Kidney tubule cell (primary cell): ENCODE measurements at regions not wholly inside any gene's neighbourhood (a gene's known extent, or its start where the extent isn't known, plus 50 kb on each side); places are given as distances from the start of the nearest gene placed in this dataset.

Source experiments
- DNase-seq: peaks from one replicate; pipeline ENCODE4 v3.0.0-alpha.2; 2018; ENCODE audit warnings: low spot score

DNA sequence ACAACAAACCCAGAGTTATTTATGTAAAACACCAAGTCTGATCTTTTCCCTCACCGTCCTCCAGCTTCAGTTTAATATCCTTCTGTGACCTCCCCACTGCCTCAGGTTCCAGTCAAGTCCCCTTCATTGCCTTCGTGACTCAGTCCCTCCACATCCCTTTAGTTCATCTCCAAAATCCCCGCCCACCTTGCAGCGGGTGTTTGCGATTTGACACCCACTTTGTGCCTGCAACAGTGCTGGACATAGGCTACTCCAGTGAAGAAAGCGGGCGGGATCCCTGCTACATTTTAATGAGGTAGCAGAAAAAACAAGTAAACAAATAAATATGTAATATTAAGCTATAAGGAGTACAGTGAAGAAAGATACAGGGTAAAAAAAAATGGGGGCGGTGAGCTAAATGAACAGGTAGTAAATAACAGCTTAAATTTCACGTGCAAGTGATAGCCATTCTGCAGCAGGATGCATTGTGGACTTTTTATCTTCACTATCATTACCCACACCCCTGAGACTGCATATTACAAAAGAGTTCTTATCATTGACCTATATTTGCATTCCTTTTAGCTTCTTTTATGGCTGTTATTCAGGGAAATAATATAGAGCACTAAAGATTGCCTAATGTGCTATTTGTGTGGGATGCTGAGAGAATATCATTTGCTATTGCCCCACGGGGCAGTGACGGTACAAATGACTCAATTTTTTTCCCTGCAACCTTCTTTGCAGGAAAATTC is 222.8 kb upstream of the NUDT4 start:
- no peak for DNase-seq

DNA sequence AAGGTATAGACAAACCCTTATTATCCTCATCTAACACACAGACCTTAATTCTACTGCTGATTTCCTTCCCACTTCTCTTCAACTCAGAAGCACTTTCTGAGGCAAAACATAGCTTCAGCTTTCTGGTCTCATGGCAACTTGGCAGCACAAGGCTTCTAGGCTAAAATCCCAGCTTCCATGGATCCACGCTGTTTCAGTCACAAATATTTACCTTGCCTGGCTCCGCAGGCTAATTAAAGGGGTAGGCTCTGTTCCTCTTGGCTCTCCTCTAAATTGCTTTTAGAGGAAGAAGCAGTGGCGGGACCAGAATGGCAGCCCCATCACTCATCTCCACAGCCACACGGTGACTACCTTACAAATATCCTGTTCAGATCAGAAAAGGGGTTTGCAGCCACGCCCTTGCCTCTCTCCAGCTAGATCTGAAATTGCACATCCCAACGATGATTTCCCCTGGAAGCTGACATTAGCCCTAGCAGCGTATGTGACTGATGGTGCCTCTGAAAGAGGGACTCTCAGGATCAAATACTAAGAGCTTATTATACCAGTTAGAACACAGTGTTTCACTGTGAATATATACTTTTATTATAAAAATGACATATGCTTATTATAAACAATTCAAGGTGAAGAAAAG is 221.5 kb upstream of the NUDT4 start:
- no peak for DNase-seq

DNA sequence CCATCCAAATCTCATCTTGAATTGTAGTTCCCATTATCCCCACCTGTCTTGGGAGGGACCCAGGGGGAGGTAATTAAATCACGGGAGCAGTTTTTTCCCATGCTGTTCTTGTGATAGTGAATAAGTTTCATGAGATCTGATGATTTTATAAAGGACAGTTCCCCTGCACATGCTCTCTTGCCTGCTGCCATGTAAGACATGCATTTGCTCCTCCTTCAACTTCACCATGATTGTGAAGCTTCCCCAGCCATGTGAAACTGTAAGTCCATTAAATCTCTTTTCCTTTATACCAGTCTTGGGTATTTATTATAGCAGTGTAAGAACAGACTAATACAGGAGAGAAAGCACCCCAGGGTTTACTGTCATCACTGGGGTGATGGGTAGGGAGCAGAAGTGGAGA is 220.4 kb upstream of the NUDT4 start:
- DNase-seq, result no peak

DNA sequence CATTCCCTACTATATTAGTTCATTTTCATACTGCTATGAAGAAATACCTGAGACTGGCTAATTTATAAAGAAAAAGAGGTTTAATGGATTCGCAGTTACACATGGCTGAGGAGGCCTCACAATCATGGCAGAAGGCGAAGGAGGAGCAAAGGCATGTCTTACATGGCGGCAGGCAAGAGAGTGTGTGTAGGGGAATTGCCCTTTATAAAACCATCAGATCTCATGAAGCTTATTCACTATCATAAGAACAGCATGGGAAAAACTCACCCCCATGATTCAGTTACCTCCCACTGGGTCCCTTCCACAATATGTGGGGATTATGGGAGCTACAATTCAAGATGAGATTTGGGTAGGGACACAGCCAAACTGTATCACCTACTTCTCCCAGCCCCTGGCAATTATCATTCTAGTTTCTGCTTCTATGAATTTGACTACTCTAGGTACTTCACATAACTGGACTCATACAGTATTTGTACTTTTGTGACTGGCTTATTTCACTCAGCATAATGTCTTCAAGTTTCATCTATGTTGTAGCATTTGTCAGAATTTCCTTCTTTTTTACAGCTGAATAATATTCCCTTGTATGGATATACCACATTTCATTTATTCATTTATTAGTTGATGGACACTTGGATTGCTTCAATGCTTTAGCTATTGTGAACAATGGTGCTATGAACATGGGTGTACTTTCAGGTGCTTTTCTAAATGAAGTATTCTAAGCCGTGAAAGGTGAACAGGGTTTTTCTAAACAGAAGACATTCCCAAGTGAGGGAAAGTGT is 219.5 kb upstream of the NUDT4 start:
- DNase-seq, result no peak

DNA sequence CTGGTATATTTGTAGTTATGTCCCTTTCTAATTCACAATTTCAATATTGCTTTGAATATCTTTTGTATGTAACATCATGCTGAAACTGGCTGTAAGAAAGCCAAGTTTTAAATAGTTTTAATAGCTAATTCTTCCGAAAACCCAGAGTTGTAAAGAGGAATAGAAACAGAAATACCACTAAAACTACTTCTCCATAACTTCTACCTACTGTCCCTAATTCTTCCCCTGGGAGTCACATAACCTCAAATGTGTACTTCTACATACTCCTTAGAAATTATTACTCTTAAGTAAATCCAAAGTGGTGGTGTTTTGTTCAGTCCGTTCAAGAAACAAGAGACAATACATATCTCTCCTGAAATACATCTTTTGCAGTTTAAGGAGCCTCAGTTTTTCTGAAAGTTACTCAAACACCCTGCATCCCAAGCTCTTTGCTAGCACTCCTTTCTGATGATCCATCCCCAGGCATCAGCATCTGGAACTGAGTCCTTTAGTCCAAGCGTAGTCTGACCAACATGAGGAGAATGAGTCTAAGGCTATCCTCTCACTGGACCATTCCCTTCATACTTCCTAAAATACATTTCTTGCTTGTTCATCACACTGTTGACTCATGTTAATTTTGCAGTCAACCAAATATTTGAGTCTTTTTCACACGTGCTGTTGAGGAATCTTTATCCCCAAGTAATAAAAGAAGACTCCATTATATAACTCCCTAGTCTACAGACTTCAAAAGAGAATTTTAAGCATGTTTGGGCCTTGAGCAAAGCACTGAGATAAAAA is 214.3 kb upstream of the NUDT4 start:
- peak; percentile 34 for DNase-seq

DNA sequence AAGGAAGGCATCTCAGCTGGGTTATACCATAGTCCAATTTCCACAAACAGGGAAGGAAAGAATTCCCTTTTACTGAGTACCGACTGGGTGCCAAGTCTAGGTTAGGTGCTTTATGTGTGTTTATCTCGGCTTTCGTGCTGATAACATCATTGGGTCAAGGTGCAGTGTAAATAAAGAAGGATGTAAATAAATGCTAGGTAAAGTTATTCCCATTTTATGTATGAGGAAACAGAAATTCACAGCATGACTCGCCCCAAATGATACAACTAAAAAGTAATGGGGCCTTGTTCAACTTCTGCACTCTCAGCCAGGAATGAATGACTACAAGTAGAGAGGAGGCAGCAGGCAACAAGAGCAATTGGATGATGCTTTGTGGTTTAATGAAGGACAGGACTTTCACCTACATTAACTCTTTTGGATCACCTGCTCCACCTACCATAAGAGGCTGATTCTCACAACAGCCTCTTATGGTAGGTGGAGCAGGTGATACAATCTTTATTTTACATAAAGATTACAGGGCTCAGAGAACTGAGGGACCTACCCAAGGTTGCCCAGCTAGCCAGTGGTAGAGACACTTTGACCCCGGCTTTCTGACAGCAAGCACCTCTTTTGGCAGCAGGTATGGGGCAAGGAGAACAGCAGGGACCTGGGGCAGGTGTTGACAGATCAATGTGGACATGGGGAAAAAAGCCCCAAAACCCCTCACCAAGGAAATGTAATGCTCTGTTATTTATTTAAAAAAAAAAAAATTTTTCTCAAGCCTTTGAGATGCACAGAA is 213.4 kb upstream of the NUDT4 start:
- peak; percentile 41 for DNase-seq

DNA sequence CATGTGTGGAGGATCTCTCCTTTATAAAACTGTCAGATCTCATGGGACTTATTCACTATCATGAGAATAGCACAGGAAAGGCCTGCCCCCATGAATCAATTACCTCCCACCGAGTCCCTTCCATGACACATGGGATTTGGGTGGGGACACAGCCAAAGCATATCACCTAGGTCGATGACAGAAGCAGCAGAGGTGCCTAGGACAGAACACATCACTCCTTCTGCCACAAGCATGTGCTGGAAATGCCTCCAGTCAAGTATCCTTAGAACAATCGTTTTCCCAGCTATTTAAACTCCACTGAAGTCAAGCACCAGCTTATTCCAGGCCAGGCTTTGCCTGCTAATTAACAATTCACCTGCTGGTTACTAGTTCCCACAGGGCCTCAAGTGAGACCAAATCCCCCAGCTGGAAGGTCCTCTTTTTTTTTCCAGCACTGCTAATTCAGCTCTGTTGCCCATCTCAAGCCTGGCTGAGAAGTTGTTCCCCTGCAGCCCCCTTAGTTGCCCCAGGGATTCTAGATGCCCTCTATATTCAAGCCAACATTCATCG is 212.3 kb upstream of the NUDT4 start:
- no peak for DNase-seq

DNA sequence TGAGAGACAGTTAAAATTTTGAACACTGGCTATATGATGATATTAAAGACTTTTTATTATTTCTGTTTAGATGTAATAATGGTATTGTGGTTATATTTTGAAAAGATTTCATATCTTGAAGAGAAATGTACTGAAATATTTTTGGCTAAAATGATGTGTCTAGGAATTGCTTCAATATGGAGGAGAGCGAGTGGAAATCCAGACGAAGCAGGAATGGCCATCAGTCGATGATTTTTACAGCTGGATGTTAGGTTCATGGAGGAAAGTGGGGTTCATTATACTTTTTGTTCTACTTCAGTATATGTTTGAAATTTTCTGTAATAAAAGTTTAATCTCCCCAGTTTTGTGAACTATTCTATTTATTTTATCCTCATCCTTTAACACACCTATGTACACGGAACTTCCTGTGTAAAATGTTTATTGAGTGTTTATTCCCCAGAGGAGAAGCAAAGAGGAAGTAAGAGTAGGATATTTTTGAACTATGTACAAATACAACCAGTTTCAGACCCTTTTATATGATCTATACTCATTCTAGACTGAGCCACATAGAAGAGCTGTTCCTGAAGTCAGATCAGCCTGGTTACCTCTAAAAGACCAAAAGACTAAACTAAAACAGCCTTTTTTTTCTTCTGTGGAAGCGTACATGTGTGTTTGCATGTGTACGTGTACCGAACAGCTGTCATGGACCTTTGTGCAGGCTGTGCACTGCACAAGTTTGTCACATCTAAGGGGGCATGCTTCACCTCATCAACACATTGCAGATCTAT is 211.0 kb upstream of the NUDT4 start:
- no peak for DNase-seq

DNA sequence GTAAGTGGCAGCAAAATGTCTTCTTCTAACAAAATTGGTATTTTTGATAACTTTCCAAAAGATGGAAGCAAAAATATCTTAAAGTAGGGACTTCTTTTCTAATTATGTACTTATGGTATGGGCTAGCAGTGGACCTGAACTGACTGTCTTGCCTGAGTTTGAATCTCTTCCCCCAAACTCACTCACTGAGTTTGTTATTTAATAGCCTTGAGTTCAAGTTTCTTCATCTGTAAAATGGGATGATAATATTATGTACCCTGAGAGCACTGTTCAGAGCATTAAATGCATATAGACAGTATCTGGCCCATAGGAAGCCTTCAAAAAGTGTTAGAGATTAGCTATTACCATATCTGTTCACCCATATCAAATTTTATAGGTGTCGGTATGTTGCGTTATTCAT is 210.4 kb upstream of the NUDT4 start:
- DNase-seq, result no peak

DNA sequence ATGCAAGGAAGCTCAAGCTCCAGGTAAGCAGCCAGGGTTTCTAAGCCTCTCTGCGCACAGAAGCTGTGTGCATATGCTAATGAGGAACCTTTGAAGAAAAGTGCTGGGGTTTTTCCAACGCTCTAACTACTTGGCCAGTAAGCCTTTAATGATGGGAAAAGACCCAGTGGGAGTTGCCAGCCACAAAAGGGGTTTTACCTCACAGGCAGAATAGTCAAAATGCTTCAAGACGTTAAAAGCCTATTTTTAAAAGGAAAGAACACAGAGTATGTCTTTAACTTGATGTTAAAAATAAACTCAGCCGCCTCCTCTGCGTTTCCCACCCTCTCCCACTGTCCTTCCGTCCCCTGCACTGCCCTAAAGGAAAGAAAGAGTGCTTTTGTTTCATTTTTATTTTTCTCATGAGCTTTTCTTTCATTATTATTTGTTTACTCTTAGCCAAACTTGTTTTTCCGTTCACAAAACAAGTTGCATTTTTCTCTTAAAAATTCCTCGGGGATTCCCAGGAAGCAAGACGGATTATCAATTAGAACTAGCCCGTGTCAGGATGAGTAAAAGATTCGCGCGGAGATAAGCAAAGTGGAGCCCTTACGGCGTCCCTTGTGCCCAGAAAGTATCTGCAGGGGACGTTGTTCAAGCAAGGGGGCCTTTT is 209.8 kb upstream of the NUDT4 start:
- DNase-seq, result peak; percentile 25

DNA sequence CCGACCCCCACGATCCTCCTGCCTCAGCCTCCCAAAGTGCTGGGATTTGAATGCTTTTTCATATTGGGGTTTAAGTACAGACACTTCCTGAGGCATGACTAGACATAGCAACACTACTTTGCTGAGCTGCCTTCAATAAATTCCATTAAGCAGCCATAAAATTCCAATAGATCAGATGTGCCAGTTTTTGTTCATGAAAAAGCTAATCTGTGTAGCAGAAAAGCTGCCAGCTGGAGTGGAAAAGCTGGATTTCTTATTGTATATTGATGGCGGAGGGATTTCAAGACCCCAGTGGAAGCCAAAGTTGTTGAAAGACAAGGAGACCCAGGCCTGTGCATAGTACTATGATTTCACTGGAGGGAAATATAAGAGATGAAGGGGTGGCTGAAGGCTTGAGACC is 209.0 kb upstream of the NUDT4 start:
- no peak for DNase-seq

DNA sequence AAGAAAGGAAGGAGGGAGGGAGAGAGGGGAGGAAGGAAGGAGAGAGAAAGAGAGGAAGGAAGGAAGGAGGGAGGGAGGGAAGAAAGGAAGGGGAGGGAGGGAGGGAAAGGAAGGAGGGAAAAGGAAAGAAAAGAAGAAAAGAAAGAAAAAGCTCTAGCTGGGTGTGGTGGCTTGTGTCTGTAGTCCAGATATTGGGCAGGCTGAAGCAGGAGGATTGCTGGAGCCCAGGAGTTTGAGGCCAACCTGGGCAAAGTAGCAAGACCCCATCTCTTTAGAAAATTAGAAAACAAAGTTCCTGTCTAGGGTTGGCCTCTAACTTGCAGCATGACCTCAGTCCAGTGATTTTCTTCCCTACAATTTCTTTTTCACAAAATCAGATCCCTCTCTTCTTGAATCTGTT is 208.2 kb upstream of the NUDT4 start:
- no peak for DNase-seq

DNA sequence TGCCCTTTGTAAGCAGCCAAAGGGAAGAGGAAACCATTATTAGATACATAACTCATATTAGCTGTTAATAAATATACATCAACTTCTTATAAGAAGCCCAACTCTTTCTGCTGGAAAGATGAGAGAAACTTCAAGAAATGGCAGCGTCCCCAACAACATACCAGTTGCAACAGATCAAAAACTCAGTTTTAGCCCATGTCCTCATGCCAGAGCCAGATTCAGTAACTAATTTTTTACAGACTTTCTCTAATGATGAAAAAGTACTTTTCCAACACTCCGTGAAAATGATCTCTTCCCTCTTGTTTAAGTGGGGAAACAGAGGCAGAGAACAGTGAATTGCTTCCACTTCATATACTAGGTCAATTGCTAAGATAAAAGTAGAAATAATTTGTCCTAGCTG is 206.8 kb upstream of the NUDT4 start:
- no peak for DNase-seq

DNA sequence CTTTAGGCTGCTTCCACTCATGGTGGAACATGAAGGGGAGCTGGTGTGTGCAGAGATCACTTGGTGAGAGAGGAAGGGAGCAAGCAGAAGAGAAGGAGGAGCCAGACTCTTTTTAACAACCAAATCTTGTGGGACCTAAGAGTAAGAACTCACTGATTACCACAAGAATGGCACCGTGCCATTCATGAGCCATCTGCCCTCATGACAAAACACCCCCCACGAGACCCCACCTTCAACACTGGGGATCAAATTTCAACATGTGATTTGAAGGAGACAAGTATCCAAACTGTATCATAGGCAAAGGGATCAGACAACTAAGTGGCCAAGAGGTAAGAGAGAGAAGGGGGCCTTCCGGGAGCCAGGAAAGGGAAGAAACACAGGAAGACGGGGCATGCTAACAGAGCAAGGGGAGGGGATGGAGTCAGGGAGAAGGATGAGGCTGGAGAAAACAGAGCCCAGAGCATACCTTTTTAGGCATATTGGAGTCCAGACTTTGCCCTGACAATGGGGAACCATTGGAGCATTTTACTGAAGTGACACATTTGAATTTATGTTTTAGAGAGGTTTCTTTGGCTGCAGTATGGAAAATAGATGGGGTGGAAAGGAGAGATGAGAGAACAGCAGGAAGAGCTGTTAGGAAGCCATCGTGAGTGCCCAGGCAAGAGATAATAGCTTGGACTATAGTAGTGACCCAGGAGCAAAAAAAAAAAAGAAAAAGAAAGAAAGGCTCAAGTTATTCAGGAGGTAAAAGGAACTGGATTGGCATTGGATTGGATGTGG is 204.4 kb upstream of the NUDT4 start:
- peak; percentile 20 for DNase-seq

DNA sequence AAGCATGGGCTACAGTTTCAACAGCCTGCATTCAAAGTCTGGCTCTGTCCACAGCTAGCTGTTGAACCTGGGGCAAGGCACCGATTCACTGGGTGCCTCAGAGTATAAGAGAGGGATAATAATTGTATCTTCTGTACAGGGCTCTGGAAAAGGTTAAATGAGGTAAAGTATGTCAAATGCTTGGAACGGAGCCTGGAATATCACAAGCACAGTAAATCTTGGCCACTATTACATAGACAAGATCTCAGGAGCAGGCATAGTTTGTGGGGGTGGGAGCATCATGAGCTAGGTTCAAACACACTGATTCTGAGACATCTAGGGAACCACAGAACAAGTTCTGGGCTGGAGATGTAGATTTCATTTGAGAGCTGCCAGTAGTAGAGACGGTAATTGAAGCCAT is 203.7 kb upstream of the NUDT4 start:
- no peak for DNase-seq

DNA sequence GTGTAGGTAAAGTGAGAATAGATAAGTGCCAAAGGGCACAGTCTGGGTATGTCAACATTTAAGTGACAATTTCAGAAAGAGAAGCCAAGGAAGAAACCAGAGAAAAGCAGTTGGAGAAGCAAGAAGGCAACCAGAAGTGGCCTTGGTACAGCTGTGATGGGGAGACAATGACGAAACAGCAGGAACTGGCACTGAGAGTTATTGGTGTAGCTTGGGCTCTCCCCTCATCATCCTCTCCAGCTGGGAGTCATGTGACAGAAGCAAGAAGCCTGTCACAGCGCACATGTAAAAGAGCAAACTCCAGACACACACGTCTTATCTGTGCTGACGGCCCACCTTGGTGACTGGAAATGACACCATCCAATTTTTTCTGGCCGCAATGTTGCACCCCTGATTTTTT is 203.3 kb upstream of the NUDT4 start:
- DNase-seq, result no peak

DNA sequence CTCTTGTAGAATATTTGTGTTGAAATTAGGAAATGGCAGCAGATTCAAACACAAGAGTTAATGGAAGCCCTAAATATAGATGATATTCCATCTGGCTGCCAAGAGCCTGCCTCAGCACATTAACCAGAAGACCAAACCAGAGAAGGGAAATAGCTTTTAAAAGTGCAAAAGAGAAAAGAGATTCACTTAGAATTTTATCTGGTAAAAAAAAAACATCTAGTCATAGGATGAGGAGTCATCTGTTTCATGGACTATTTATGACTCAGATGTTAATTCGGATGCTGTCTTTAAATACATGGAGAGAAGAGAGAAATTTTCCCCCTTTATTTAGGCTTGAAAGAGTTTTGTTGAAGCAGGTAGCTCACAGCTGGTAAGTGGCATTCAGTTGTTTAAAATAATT is 201.6 kb upstream of the NUDT4 start:
- peak; percentile 18 for DNase-seq

DNA sequence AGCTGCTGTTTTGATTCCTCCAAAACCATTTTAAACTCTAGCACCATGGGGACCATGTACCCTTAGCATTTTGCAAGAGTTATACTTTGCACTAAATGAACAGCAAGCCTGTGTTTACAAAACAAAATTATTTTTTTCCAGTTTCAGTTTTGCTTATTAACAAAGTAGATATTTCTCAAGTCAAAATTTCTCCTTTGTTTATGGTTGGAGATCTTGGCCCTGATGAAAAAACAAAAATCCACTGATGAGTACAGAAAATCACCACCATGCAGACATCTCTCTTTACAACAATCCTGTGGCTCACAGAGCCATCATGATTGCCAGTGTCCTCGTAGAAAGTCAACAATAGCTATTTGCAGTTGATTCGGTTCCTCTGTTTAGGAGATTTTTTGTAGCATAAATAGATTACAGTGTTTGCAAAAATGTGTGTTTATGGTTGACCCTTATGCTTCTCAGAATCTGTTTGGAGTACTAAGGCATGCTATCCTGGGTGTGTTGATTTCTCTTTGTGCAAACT is 201.1 kb upstream of the NUDT4 start:
- DNase-seq, result no peak
